ENCODE measurements at regions not wholly inside any gene's neighbourhood (a gene's known extent, or its start where the extent isn't known, plus 50 kb on each side); places are given as distances from the start of the nearest gene placed in this dataset.

- H3K4me3 ChIP-seq (ENCODE audit: low read depth in 2 of 2, low read length in 2 of 2), result no peak overlapping the region
- POLR2A ChIA-PET, result no interaction called here
- no peaks in the 10 kb centered on the region for H3K36me3 ChIP-seq (ENCODE audit: control insufficient read depth, insufficient read depth, low read length)
- no peak for DNase-seq (ENCODE audit: low read depth, low spot score)
- CTCF ChIA-PET, result no interaction called here
- H3K27ac ChIP-seq (ENCODE audit: low read length), result no peak overlapping the region
- TF ChIP-seq POLR2AphosphoS5 (IDR thresholded peaks at IDR 0.05; ENCODE audit: low read depth, low read length) (no peak), REST (IDR thresholded peaks at IDR 0.05; ENCODE audit: insufficient read depth in 1 of 2, low read depth in 2 of 2, low read length in 1 of 2) (no peak), CTCF (IDR thresholded peaks at IDR 0.05) (no peak)
- no peaks in the 10 kb centered on the region for H3K4me1 ChIP-seq (ENCODE audit: control insufficient read depth, insufficient read depth, low read length)
- H3K27me3 ChIP-seq (ENCODE audit: control insufficient read depth, insufficient read depth, low read length), result no peaks in the 10 kb centered on the region
- intact Hi-C loops (cut with micrococcal nuclease; ENCODE audit: unreplicated experiment), result no loop called here
- ATAC-seq, result no peak
- no TSS peak for BruUV-seq (replicated peaks)
- H3K9me3 ChIP-seq (ENCODE audit: control insufficient read depth, insufficient read depth, low read depth, low read length), result no peaks in the 10 kb centered on the region
- in situ Hi-C loops (cut with HindIII; ENCODE audit: low pct_unique_long_range_greater_than_20kb, low sequenced_read_pairs), result no loop called here
Observed at GRCh38 chr12:16913832-16914490, 308.0 kb upstream of the LMO3 start.

- no peak for TF ChIP-seq CTCF (IDR thresholded peaks at IDR 0.05)
- TF ChIP-seq SIN3A (IDR thresholded peaks at IDR 0.05; ENCODE audit: borderline replicate concordance, insufficient read depth, low read depth, low read length), result no peak
- no peak for TF ChIP-seq TCF7L2 (IDR thresholded peaks at IDR 0.05; ENCODE audit: low read depth, low read length)
- TF ChIP-seq POLR2AphosphoS5 (IDR thresholded peaks at IDR 0.05; ENCODE audit: low read depth, low read length), result no peak
- TF ChIP-seq REST (IDR thresholded peaks at IDR 0.05; ENCODE audit: insufficient read depth in 1 of 2, low read depth in 2 of 2, low read length in 1 of 2), result no peak
- Histone ChIP-seq H3K27ac (ENCODE audit: low read length) (no peak overlapping the region), H3K9me3 (ENCODE audit: control insufficient read depth, insufficient read depth, low read depth, low read length) (no peaks in the 10 kb centered on the region), H3K27me3 (ENCODE audit: control insufficient read depth, insufficient read depth, low read length) (no peaks in the 10 kb centered on the region), H3K36me3 (ENCODE audit: control insufficient read depth, insufficient read depth, low read length) (no peaks in the 10 kb centered on the region), H3K4me1 (ENCODE audit: control insufficient read depth, insufficient read depth, low read length) (no peaks in the 10 kb centered on the region), H3K4me3 (ENCODE audit: low read depth in 2 of 2, low read length in 2 of 2) (no peak overlapping the region)
- no TSS peak for BruUV-seq (replicated peaks)
- ATAC-seq (no peak), DNase-seq (ENCODE audit: low read depth, low spot score) (no peak)
- in situ Hi-C loops (cut with HindIII; ENCODE audit: low pct_unique_long_range_greater_than_20kb, low sequenced_read_pairs) (no loop called here), intact Hi-C loops (cut with micrococcal nuclease; ENCODE audit: unreplicated experiment) (no loop called here)
- ChIA-PET POLR2A (no interaction called here), CTCF (no interaction called here)
Observed at GRCh38 chr12:16901946-16902345, 296.0 kb upstream of the LMO3 start.

Measured in Panc1 (cell line).